HL-60 (cell line): ENCODE measurements at regions not wholly inside any gene's neighbourhood (a gene's known extent, or its start where the extent isn't known, plus 50 kb on each side); places are given as distances from the start of the nearest gene placed in this dataset.

Source experiments
- DNase-seq, 2 experiments: peaks; one replicate each; pipeline ENCODE4 v3.0.0-alpha.2; 2010 to 2020; ENCODE audit warnings: low read depth in 1 of 2, low spot score in 1 of 2
- H3K27ac ChIP-seq: fragments of 250-450 bp; sonication (Bioruptor Pico); replicated peaks from 2 replicates; pipeline ENCODE4 v1.5.1; 2020; ENCODE audit warnings: mild to moderate bottlenecking, moderate library complexity
- H3K27me3 ChIP-seq: fragments of 250-450 bp; sonication (Bioruptor Pico); 2 replicates; pipeline ENCODE4 v1.5.1; 2021; ENCODE audit warnings: mild to moderate bottlenecking, moderate library complexity; ENCODE audit not compliant: insufficient read depth, poor library complexity, severe bottlenecking
- H3K4me3 ChIP-seq: replicated peaks from 2 replicates; pipeline ENCODE4 v1.5.1; 2011; ENCODE audit warnings: mild to moderate bottlenecking, control low read depth, low read length; ENCODE audit not compliant: insufficient read depth
- GABPA ChIP-seq: IDR thresholded peaks from 2 replicates; pipeline ENCODE4 v1.6.1; 2012; ENCODE audit warnings: low read depth
- POLR2AphosphoS5 ChIP-seq: IDR thresholded peaks from 2 replicates; pipeline ENCODE4 v1.6.1; 2012; ENCODE audit warnings: low read depth
- SPI1 ChIP-seq: IDR thresholded peaks from 2 replicates; pipeline ENCODE4 v1.6.1; 2012; ENCODE audit warnings: low read depth, mild to moderate bottlenecking, borderline replicate concordance
- TF ChIP-seq, protein P1 (sequence below): IDR thresholded peaks from 2 replicates; pipeline ENCODE4 v1.6.1; 2012; ENCODE audit warnings: low read depth; ENCODE audit not compliant: insufficient replicate concordance
- TF ChIP-seq, protein P2 (sequence below): IDR thresholded peaks from one replicate; pipeline ENCODE4 v1.5.1; 2011; ENCODE audit warnings: low read length, control low read depth, inconsistent platforms; ENCODE audit not compliant: insufficient read depth

DNA sequence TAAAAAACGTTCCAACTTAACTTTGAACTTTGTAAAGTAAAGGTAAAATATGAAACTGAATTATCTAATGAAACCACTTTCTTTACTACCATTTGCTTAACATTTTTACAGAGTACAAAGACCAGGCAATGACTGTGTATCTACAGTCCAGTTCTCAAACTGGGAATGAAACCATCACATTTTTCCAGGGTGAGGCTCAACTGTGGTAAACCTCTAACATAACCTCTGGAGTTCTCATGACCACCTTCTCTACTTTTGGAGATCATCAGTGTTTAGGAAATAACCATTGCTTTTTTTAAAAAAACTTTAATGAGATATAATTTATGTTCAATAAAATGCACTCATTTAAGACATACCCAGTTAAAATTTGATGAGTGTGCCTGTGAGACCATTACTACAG is 223.5 kb downstream of the RNF152 start:
- DNase-seq, result no peak
- Histone ChIP-seq H3K27ac (no peak overlapping the region), H3K27me3 (no peaks in the 10 kb centered on the region), H3K4me3 (no peak overlapping the region)
- no peak for TF ChIP-seq GABPA
- TF ChIP-seq, protein P1, sequence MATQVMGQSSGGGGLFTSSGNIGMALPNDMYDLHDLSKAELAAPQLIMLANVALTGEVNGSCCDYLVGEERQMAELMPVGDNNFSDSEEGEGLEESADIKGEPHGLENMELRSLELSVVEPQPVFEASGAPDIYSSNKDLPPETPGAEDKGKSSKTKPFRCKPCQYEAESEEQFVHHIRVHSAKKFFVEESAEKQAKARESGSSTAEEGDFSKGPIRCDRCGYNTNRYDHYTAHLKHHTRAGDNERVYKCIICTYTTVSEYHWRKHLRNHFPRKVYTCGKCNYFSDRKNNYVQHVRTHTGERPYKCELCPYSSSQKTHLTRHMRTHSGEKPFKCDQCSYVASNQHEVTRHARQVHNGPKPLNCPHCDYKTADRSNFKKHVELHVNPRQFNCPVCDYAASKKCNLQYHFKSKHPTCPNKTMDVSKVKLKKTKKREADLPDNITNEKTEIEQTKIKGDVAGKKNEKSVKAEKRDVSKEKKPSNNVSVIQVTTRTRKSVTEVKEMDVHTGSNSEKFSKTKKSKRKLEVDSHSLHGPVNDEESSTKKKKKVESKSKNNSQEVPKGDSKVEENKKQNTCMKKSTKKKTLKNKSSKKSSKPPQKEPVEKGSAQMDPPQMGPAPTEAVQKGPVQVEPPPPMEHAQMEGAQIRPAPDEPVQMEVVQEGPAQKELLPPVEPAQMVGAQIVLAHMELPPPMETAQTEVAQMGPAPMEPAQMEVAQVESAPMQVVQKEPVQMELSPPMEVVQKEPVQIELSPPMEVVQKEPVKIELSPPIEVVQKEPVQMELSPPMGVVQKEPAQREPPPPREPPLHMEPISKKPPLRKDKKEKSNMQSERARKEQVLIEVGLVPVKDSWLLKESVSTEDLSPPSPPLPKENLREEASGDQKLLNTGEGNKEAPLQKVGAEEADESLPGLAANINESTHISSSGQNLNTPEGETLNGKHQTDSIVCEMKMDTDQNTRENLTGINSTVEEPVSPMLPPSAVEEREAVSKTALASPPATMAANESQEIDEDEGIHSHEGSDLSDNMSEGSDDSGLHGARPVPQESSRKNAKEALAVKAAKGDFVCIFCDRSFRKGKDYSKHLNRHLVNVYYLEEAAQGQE, result no peak
- TF ChIP-seq POLR2AphosphoS5, result no peak
- TF ChIP-seq, protein P2, sequence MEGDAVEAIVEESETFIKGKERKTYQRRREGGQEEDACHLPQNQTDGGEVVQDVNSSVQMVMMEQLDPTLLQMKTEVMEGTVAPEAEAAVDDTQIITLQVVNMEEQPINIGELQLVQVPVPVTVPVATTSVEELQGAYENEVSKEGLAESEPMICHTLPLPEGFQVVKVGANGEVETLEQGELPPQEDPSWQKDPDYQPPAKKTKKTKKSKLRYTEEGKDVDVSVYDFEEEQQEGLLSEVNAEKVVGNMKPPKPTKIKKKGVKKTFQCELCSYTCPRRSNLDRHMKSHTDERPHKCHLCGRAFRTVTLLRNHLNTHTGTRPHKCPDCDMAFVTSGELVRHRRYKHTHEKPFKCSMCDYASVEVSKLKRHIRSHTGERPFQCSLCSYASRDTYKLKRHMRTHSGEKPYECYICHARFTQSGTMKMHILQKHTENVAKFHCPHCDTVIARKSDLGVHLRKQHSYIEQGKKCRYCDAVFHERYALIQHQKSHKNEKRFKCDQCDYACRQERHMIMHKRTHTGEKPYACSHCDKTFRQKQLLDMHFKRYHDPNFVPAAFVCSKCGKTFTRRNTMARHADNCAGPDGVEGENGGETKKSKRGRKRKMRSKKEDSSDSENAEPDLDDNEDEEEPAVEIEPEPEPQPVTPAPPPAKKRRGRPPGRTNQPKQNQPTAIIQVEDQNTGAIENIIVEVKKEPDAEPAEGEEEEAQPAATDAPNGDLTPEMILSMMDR, result no peak
- no peak for TF ChIP-seq SPI1

DNA sequence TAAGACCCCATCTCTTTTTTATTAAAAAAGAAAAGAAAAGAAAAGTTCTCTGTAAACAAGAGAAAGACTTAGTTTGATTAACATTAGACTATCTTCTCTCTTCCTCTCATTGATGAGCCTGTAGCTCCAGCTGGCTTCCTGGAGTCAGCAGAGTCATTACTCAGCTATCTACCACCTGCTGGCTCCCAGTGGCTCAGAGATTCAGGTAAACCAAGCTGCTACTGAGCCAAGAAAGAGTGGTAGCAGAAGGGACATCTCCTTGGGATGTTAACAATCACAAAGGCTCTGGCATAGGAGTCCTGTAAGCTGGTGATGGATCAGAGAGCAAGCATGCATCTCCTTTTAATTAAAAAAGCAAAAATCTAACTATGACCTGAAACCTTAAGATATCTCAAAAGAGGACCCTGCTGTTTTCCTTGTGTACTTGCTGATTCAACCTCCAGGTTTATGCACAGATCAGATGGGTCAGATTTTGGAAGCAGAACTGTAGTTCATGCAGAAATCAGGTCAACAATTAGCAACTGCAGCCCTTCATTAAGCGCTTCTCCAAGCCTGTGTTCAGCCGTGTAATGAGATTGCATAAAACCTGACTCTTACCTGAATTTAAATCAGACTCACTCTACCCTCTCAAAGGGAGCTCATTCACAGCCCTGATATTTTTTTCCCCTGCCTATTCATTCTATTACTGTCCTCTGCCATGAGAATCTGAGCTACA is 225.8 kb downstream of the RNF152 start:
- H3K4me3 ChIP-seq, result no peak overlapping the region
- DNase-seq, result no peak
- TF ChIP-seq, protein P1, result no peak
- TF ChIP-seq POLR2AphosphoS5, result no peak
- TF ChIP-seq, protein P2, result no peak
- no peak for TF ChIP-seq GABPA
- TF ChIP-seq SPI1, result no peak
- H3K27ac ChIP-seq, result no peak overlapping the region
- H3K27me3 ChIP-seq, result no peaks in the 10 kb centered on the region

DNA sequence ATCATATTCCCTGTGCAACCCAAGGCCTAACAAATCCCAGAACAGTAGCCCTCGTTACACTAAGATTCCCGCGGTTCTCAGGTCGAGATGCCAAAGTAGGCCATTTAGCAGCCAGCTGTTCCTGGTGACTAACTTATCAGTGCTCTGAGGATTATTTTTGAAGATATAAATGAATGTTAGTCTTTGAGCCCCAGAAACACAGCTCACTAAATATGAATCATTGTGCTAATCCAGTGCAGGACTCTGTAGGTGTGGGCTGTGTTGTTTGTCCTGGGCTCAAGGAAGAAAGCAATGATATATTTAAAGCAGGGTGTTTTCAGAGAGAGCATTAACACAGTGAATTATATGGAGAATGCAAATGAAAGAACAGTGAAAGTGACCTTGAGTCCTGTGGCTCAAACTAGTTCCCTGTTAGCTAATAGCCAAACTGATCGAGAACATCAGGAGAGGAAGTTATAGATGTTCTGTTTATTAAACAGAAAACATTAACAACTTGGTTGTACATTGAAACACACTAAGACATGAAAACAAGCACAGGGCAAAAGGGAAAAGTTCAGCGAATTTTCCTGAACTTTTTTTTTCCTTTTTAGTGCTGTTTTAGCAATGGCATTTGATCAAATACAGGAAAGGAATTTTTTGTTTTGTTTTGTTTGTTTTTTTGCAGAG is 228.3 kb downstream of the RNF152 start:
- DNase-seq, result no peak
- H3K4me3 ChIP-seq, result no peak overlapping the region
- TF ChIP-seq POLR2AphosphoS5, result no peak
- TF ChIP-seq, protein P1, result no peak
- no peak for TF ChIP-seq SPI1
- no peak overlapping the region for H3K27ac ChIP-seq
- no peaks in the 10 kb centered on the region for H3K27me3 ChIP-seq
